ENCODE measurements at regions not wholly inside any gene's neighbourhood (a gene's known extent, or its start where the extent isn't known, plus 50 kb on each side); places are given as distances from the start of the nearest gene placed in this dataset.
"Not testable (repeated sequence)": the region's sequence is repeated elsewhere in the genome, so short reads cannot be mapped to it uniquely, and the experiment has no call there.

- 90 to 94% methylated on average over 1 of the region's 1 CpG for WGBS, 2 donors
- Histone ChIP-seq H3K9ac (ENCODE audit: insufficient read depth in 1 of 2, low read length in 2 of 2) (no peak overlapping the region), H3K27me3 (ENCODE audit: control insufficient read depth in 3 of 3, insufficient read depth in 3 of 3, low read length in 2 of 3) (no peaks in the 10 kb centered on the region), H3K36me3 (ENCODE audit: control insufficient read depth in 4 of 4, insufficient read depth in 4 of 4, low read length in 4 of 4) (no peaks in the 10 kb centered on the region), H3K9me3 (ENCODE audit: control insufficient read depth in 4 of 4, insufficient read depth in 3 of 4, low read length in 3 of 4) (no peaks in the 10 kb centered on the region), H3K4me1 (ENCODE audit: control insufficient read depth in 5 of 5, insufficient read depth in 5 of 5, low read length in 5 of 5) (no peaks in the 10 kb centered on the region), H3K27ac (ENCODE audit: low read depth in 1 of 2, low read length in 1 of 2) (no peak overlapping the region), H3K4me3 (no peak overlapping the region)
- TF ChIP-seq CTCF (IDR thresholded peaks at IDR 0.05; ENCODE audit: control extremely low read depth, extremely low read depth) = no peak
- ATAC-seq (ENCODE audit: insufficient read depth, low FRiP score) = no peak
- no peak for DNase-seq
Measured at GRCh38 chr3:61422945-61423673, 138.3 kb upstream of the PTPRG start.

GRCh38 chr3:61425356-61425755 is 136.0 kb upstream of the PTPRG start:
- Histone ChIP-seq H3K27me3 (ENCODE audit: control insufficient read depth in 3 of 3, insufficient read depth in 3 of 3, low read length in 2 of 3) (no peaks in the 10 kb centered on the region), H3K4me1 (ENCODE audit: control insufficient read depth in 5 of 5, insufficient read depth in 5 of 5, low read length in 5 of 5) (no peaks in the 10 kb centered on the region), H3K4me3 (no peak overlapping the region), H3K9ac (ENCODE audit: insufficient read depth in 1 of 2, low read length in 2 of 2) (no peak overlapping the region), H3K9me3 (ENCODE audit: control insufficient read depth in 4 of 4, insufficient read depth in 3 of 4, low read length in 3 of 4) (no peaks in the 10 kb centered on the region), H3K27ac (ENCODE audit: low read depth in 1 of 2, low read length in 1 of 2) (no peak overlapping the region), H3K36me3 (ENCODE audit: control insufficient read depth in 4 of 4, insufficient read depth in 4 of 4, low read length in 4 of 4) (no peaks in the 10 kb centered on the region)
- WGBS, 2 donors = 89 to 92% methylated on average over 4 of the region's 4 CpGs
- no peak for TF ChIP-seq CTCF (IDR thresholded peaks at IDR 0.05; ENCODE audit: control extremely low read depth, extremely low read depth)
- ATAC-seq (ENCODE audit: insufficient read depth, low FRiP score) (no peak), DNase-seq (no peak)

- no peak overlapping the region for H3K9ac ChIP-seq (ENCODE audit: insufficient read depth in 1 of 2, low read length in 2 of 2)
- 89 to 92% methylated on average over 12 of the region's 12 CpGs for WGBS, 2 donors
- H3K27me3 ChIP-seq (ENCODE audit: control insufficient read depth in 3 of 3, insufficient read depth in 3 of 3, low read length in 2 of 3) = no peaks in the 10 kb centered on the region
- no peaks in the 10 kb centered on the region for H3K36me3 ChIP-seq (ENCODE audit: control insufficient read depth in 4 of 4, insufficient read depth in 4 of 4, low read length in 4 of 4)
- H3K9me3 ChIP-seq (ENCODE audit: control insufficient read depth in 4 of 4, insufficient read depth in 3 of 4, low read length in 3 of 4) = no peaks in the 10 kb centered on the region
- no peaks in the 10 kb centered on the region for H3K4me1 ChIP-seq (ENCODE audit: control insufficient read depth in 5 of 5, insufficient read depth in 5 of 5, low read length in 5 of 5)
- DNase-seq (no peak), ATAC-seq (ENCODE audit: insufficient read depth, low FRiP score) (no peak)
- no peak for TF ChIP-seq CTCF (IDR thresholded peaks at IDR 0.05; ENCODE audit: control extremely low read depth, extremely low read depth)
- H3K4me3 ChIP-seq = no peak overlapping the region
- H3K27ac ChIP-seq (ENCODE audit: low read depth in 1 of 2, low read length in 1 of 2) = no peak overlapping the region
Measured at GRCh38 chr3:61429106-61429505, 132.3 kb upstream of the PTPRG start.

- H3K9ac ChIP-seq (ENCODE audit: insufficient read depth in 1 of 2, low read length in 2 of 2); H3K9me3 ChIP-seq (ENCODE audit: control insufficient read depth in 4 of 4, insufficient read depth in 3 of 4, low read length in 3 of 4); H3K27me3 ChIP-seq (ENCODE audit: control insufficient read depth in 3 of 3, insufficient read depth in 3 of 3, low read length in 2 of 3); ATAC-seq (ENCODE audit: insufficient read depth, low FRiP score); DNase-seq; H3K36me3 ChIP-seq (ENCODE audit: control insufficient read depth in 4 of 4, insufficient read depth in 4 of 4, low read length in 4 of 4); H3K4me3 ChIP-seq; H3K27ac ChIP-seq (ENCODE audit: low read depth in 1 of 2, low read length in 1 of 2): not testable (repeated sequence)
- WGBS, 2 donors = 96 to 97% methylated on average over 18 to 20 of the region's 28 CpGs
- H3K4me1 ChIP-seq (ENCODE audit: control insufficient read depth in 5 of 5, insufficient read depth in 5 of 5, low read length in 5 of 5) = peaks cover 0 to 15% (median 4%) of the 10 kb centered on the region in 5 donors
Measured at GRCh38 chr3:61434901-61435300, 126.5 kb upstream of the PTPRG start.

GRCh38 chr3:61435361-61435760 is 126.0 kb upstream of the PTPRG start:
- not testable (repeated sequence) for H3K27ac ChIP-seq (ENCODE audit: low read depth in 1 of 2, low read length in 1 of 2); H3K36me3 ChIP-seq (ENCODE audit: control insufficient read depth in 4 of 4, insufficient read depth in 4 of 4, low read length in 4 of 4); H3K4me3 ChIP-seq; ATAC-seq (ENCODE audit: insufficient read depth, low FRiP score); H3K9me3 ChIP-seq (ENCODE audit: control insufficient read depth in 4 of 4, insufficient read depth in 3 of 4, low read length in 3 of 4); DNase-seq; H3K27me3 ChIP-seq (ENCODE audit: control insufficient read depth in 3 of 3, insufficient read depth in 3 of 3, low read length in 2 of 3); H3K9ac ChIP-seq (ENCODE audit: insufficient read depth in 1 of 2, low read length in 2 of 2)
- peaks cover 0 to 15% (median 4%) of the 10 kb centered on the region in 5 donors for H3K4me1 ChIP-seq (ENCODE audit: control insufficient read depth in 5 of 5, insufficient read depth in 5 of 5, low read length in 5 of 5)
- WGBS, 2 donors = 96 to 97% methylated on average over 14 to 20 of the region's 20 CpGs

All from lung (tissue), 11 donors.